HCT116 (cell line): ENCODE measurements at regions not wholly inside any gene's neighbourhood (a gene's known extent, or its start where the extent isn't known, plus 50 kb on each side); places are given as distances from the start of the nearest gene placed in this dataset.

Source experiments
- ATAC-seq: fragments of 200-7000 bp; cut with Tn5 transposase; 2 replicates; pipeline ENCODE4 v1.9.1; 2020; ENCODE audit warnings: mild to moderate bottlenecking, moderate library complexity
- BruUV-seq: library from RNA; stranded (reverse); fragments of 400-500 nt; replicated peaks from 2 replicates; lab custom pipeline; 2021; lab: Mats Ljungman, UMichigan
- CTCF ChIA-PET: fragments of 300-600 bp; sonication (Branson Sonifier 250); formaldehyde crosslinking; loops from one replicate; lab custom pipeline; 2021; ENCODE audit warnings: antibody characterized with exemption; lab: Charles Lee
- POLR2A ChIA-PET: fragments of 300-600, 350-600 bp; sonication (Branson Sonifier 250); formaldehyde crosslinking; loops from one replicate; lab custom pipeline; 2021; ENCODE audit warnings: antibody characterized with exemption; lab: Charles Lee
- RAD21 ChIA-PET, 2 experiments: fragments of 300-600 bp; sonication (Branson Sonifier 250); formaldehyde crosslinking; loops; one replicate each; lab custom pipeline; 2023; ENCODE audit warnings: low total read pairs in 2 of 2; ENCODE audit not compliant: uncharacterized antibody in 2 of 2, unreplicated experiment in 2 of 2, low non-redundant PET in 1 of 2; lab: Charles Lee
- DNase-seq: peaks from one replicate; pipeline ENCODE4 v3.0.0-alpha.2; 2010; ENCODE audit warnings: low read depth, low spot score
- H2AFZ ChIP-seq: fragments of 200-600 bp; shearing (Covaris generic), sonication (generic); 2 replicates; pipeline ENCODE4 v1.6.1; 2017; ENCODE audit warnings: low read depth, mixed run types, mixed read lengths, antibody characterized with exemption, low read length; ENCODE audit not compliant: poor library complexity, severe bottlenecking
- H3K27ac ChIP-seq: 2 replicates; pipeline ENCODE4 v1.5.1; 2012; ENCODE audit warnings: low read depth, low read length
- H3K27me3 ChIP-seq: fragments of 200-600 bp; sonication (generic); 2 replicates; pipeline ENCODE4 v1.6.1; 2016; ENCODE audit warnings: mixed run types, low read length, mixed read lengths; ENCODE audit not compliant: insufficient read depth
- H3K36me3 ChIP-seq, 2 experiments: fragments of 200-500 bp in 1 of 2; fragments of 200-600 bp in 1 of 2; sonication (Bioruptor generic) in 1 of 2; sonication (generic) in 1 of 2; 2 replicates each; pipeline versions ENCODE4 v1.5.1 to v1.6.1; 2014 to 2016; ENCODE audit warnings: low read length in 2 of 2, inconsistent platforms in 1 of 2, mixed read lengths in 1 of 2, mixed run types in 1 of 2; ENCODE audit not compliant: insufficient read depth in 2 of 2, control insufficient read depth in 1 of 2
- H3K4me1 ChIP-seq, 2 experiments: fragments of 200-600 bp in 1 of 2; sonication (generic) in 1 of 2; 2 replicates each; pipeline versions ENCODE4 v1.5.1 to v1.6.1; 2012 to 2017; ENCODE audit warnings: low read length in 2 of 2, inconsistent platforms in 1 of 2, mild to moderate bottlenecking in 1 of 2, mixed read lengths in 1 of 2, mixed run types in 1 of 2, moderate library complexity in 1 of 2; ENCODE audit not compliant: insufficient read depth in 2 of 2, control insufficient read depth in 1 of 2
- H3K4me2 ChIP-seq: fragments of 200-600 bp; sonication (generic); 2 replicates; pipeline ENCODE4 v1.6.1; 2017; ENCODE audit warnings: mixed run types, low read length, mixed read lengths
- H3K4me3 ChIP-seq, 2 experiments: fragments of 200-600 bp in 1 of 2; sonication (generic) in 1 of 2; replicated peaks in 1 of 2; 2 replicates each; pipeline ENCODE4 v1.5.1; 2011 to 2016; ENCODE audit warnings: low read length in 2 of 2, control low read depth in 1 of 2, low read depth in 1 of 2, mild to moderate bottlenecking in 1 of 2, mixed read lengths in 1 of 2, mixed run types in 1 of 2
- H3K79me2 ChIP-seq: fragments of 200-600 bp; sonication (generic); 2 replicates; pipeline ENCODE4 v1.6.1; 2017; ENCODE audit warnings: mild to moderate bottlenecking, mixed run types, low read length, moderate library complexity, mixed read lengths; ENCODE audit not compliant: insufficient read depth
- H3K9ac ChIP-seq: fragments of 200-600 bp; sonication (generic); 2 replicates; pipeline ENCODE4 v1.6.1; 2016; ENCODE audit warnings: low read length, mixed read lengths
- H3K9me2 ChIP-seq: fragments of 200-600 bp; sonication (generic), shearing (Covaris generic); 2 replicates; pipeline ENCODE4 v1.6.1; 2017; ENCODE audit warnings: mixed run types, mild to moderate bottlenecking, moderate library complexity; ENCODE audit not compliant: insufficient read depth
- H3K9me3 ChIP-seq, 2 experiments: fragments of 200-500 bp in 1 of 2; fragments of 200-600 bp in 1 of 2; sonication (Bioruptor generic) in 1 of 2; sonication (generic) in 1 of 2; 2 replicates each; pipeline ENCODE4 v1.6.1; 2014 to 2017; ENCODE audit warnings: low read length in 2 of 2, mixed read lengths in 2 of 2, inconsistent platforms in 1 of 2, low read depth in 1 of 2, mild to moderate bottlenecking in 1 of 2, mixed run types in 1 of 2, moderate library complexity in 1 of 2; ENCODE audit not compliant: control insufficient read depth in 1 of 2, insufficient read depth in 1 of 2
- H4K20me1 ChIP-seq: fragments of 200-600 bp; sonication (generic), shearing (Covaris generic); 2 replicates; pipeline ENCODE4 v1.6.1; 2017; ENCODE audit warnings: mixed run types, mild to moderate bottlenecking, moderate library complexity; ENCODE audit not compliant: insufficient read depth
- CBX3 ChIP-seq: IDR thresholded peaks from 2 replicates; pipeline ENCODE4 v1.6.1; 2012; ENCODE audit warnings: low read depth
- CEBPB ChIP-seq: IDR thresholded peaks from 2 replicates; pipeline ENCODE4 v1.6.1; 2012; ENCODE audit warnings: low read depth
- EGR1 ChIP-seq: IDR thresholded peaks from 2 replicates; pipeline ENCODE4 v1.6.1; 2012; ENCODE audit warnings: low read depth
- ELF1 ChIP-seq: IDR thresholded peaks from 2 replicates; pipeline ENCODE4 v1.6.1; 2012; ENCODE audit warnings: low read depth, borderline replicate concordance
- EZH2 ChIP-seq: fragments of 200-600 bp; sonication (generic); IDR thresholded peaks from 2 replicates; pipeline ENCODE4 v1.6.1; 2017; ENCODE audit warnings: antibody characterized with exemption, mixed run types
- FOSL1 ChIP-seq: IDR thresholded peaks from 2 replicates; pipeline ENCODE4 v1.6.1; 2012; ENCODE audit warnings: low read depth
- POLR2A ChIP-seq: IDR thresholded peaks from 2 replicates; pipeline ENCODE4 v1.7.0; 2011; ENCODE audit warnings: borderline replicate concordance; ENCODE audit not compliant: insufficient read depth, insufficient read length; ENCODE audit errors: extremely low read depth
- POLR2AphosphoS5 ChIP-seq: IDR thresholded peaks from 2 replicates; pipeline ENCODE4 v1.6.1; 2011; ENCODE audit warnings: mild to moderate bottlenecking, low read depth, low read length, moderate library complexity
- RAD21 ChIP-seq: IDR thresholded peaks from 2 replicates; pipeline ENCODE4 v1.6.1; 2012; ENCODE audit warnings: low read depth, mild to moderate bottlenecking
- SIN3A ChIP-seq: IDR thresholded peaks from 2 replicates; pipeline ENCODE4 v1.6.1; 2012; ENCODE audit warnings: low read depth
- SP1 ChIP-seq: IDR thresholded peaks from 2 replicates; pipeline ENCODE4 v1.6.1; 2012; ENCODE audit warnings: low read depth
- YY1 ChIP-seq: IDR thresholded peaks from 2 replicates; pipeline ENCODE4 v1.6.1; 2011; ENCODE audit warnings: low read length, low read depth, moderate library complexity, mild to moderate bottlenecking; ENCODE audit not compliant: insufficient replicate concordance; ENCODE audit errors: extremely low read depth
- ZFX ChIP-seq: fragments of 450-650 bp; IDR thresholded peaks from 2 replicates; pipeline ENCODE4 v1.6.1; 2017
- ZNF274 ChIP-seq: fragments of 200-500 bp; sonication (Bioruptor generic); IDR thresholded peaks from 2 replicates; pipeline ENCODE4 v1.6.1; 2014; ENCODE audit warnings: mild to moderate bottlenecking, low read depth, low read length, inconsistent platforms
- intact Hi-C: fragments of 100-400 bp; cut with micrococcal nuclease; formaldehyde crosslinking; loops from 2 replicates; pipeline ENCODE4 v1.10.0; 2022
- TF ChIP-seq, protein P1 (sequence below), 3 experiments: fragments of 200-600 bp in 1 of 3; sonication (generic) in 1 of 3; IDR thresholded peaks in 2 of 3; conservative IDR thresholded peaks in 1 of 3; 2 replicates each; pipeline ENCODE4 v1.5.1; 2012 to 2017; ENCODE audit warnings: low read depth in 2 of 3, low read length in 2 of 3, antibody characterized with exemption in 1 of 3, borderline replicate concordance in 1 of 3, control low read depth in 1 of 3, mild to moderate bottlenecking in 1 of 3, mixed read lengths in 1 of 3, mixed run types in 1 of 3, moderate library complexity in 1 of 3; ENCODE audit not compliant: insufficient read depth in 1 of 3
- TF ChIP-seq, protein P2 (sequence below): IDR thresholded peaks from 2 replicates; pipeline ENCODE4 v1.6.1; 2011; ENCODE audit warnings: mild to moderate bottlenecking, low read length, moderate library complexity; ENCODE audit not compliant: insufficient replicate concordance; ENCODE audit errors: extremely low read depth

DNA sequence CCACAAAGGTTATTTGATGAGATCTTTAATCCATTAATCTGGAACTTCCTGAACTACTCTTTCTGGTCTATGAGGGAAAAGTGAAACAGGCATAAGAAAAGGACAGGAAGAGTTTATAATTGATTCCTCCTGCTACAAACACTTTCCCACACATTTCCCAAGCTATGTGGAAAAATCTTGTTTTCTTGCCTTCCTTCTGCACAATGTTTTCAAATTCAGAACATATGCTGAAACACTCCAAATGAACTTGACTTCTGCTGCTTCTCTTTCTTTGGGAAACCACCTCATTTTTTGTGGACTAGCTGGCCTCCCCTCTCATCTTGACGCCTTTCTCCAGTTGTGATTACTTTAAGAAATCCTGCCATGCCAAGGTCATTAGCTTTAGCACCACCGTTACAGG lies 100.7 kb upstream of the PTPRG start:
- TF ChIP-seq ZFX (no peak), YY1 (no peak)
- TF ChIP-seq, all 23 proteins: peak for 0
- no peaks in the 10 kb centered on the region for H3K9me3 ChIP-seq
- POLR2A ChIA-PET, result no interaction called here
- H3K4me2 ChIP-seq, result no peak overlapping the region
- no peaks in the 10 kb centered on the region for H3K27me3 ChIP-seq
- no peak overlapping the region for H3K27ac ChIP-seq
- no peaks in the 10 kb centered on the region for H4K20me1 ChIP-seq
- no peaks in the 10 kb centered on the region for H3K79me2 ChIP-seq
- no peak overlapping the region for H3K4me3 ChIP-seq
- no peak for ATAC-seq
- no peaks in the 10 kb centered on the region for H3K36me3 ChIP-seq
- RAD21 ChIA-PET, result no interaction called here
- no peak for DNase-seq
- CTCF ChIA-PET, result no interaction called here
- no TSS peak for BruUV-seq
- H2AFZ ChIP-seq, result no peak overlapping the region
- H3K9ac ChIP-seq, result no peak overlapping the region
- no peaks in the 10 kb centered on the region for H3K4me1 ChIP-seq
- H3K9me2 ChIP-seq, result no peaks in the 10 kb centered on the region
- intact Hi-C loops, result no loop called here

- DNase-seq (no peak), ATAC-seq (no peak)
- no peak overlapping the region for H3K9ac ChIP-seq
- CTCF ChIA-PET, result interaction anchor here (1.4 kb wide), 1 partner anchor 82 kb away, joined by 3 read pairs; no protein-coding TSS in a partner anchor
- intact Hi-C loops, result no loop called here
- no peak overlapping the region for H3K27ac ChIP-seq
- no peaks in the 10 kb centered on the region for H3K9me3 ChIP-seq
- H2AFZ ChIP-seq, result no peak overlapping the region
- H3K36me3 ChIP-seq, result no peaks in the 10 kb centered on the region
- RAD21 ChIA-PET, result no interaction called here
- POLR2A ChIA-PET, result no interaction called here
- no TSS peak for BruUV-seq
- no peaks in the 10 kb centered on the region for H3K79me2 ChIP-seq
- no peaks in the 10 kb centered on the region; the same call in 1 of the 2 replicates for H3K27me3 ChIP-seq
- no peak overlapping the region for H3K4me3 ChIP-seq
- H3K4me2 ChIP-seq, result no peak overlapping the region
- H3K4me1 ChIP-seq, result no peaks in the 10 kb centered on the region
- no peaks in the 10 kb centered on the region for H3K9me2 ChIP-seq
- H4K20me1 ChIP-seq, result no peaks in the 10 kb centered on the region
- TF ChIP-seq CBX3, result no peak
- TF ChIP-seq CEBPB, result no peak
- TF ChIP-seq FOSL1, result no peak
- TF ChIP-seq ZNF274, result no peak
- TF ChIP-seq POLR2AphosphoS5, result no peak
- TF ChIP-seq, protein P1, sequence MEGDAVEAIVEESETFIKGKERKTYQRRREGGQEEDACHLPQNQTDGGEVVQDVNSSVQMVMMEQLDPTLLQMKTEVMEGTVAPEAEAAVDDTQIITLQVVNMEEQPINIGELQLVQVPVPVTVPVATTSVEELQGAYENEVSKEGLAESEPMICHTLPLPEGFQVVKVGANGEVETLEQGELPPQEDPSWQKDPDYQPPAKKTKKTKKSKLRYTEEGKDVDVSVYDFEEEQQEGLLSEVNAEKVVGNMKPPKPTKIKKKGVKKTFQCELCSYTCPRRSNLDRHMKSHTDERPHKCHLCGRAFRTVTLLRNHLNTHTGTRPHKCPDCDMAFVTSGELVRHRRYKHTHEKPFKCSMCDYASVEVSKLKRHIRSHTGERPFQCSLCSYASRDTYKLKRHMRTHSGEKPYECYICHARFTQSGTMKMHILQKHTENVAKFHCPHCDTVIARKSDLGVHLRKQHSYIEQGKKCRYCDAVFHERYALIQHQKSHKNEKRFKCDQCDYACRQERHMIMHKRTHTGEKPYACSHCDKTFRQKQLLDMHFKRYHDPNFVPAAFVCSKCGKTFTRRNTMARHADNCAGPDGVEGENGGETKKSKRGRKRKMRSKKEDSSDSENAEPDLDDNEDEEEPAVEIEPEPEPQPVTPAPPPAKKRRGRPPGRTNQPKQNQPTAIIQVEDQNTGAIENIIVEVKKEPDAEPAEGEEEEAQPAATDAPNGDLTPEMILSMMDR (IDR thresholded peaks at IDR 0.05 in 2 of 3, conservative IDR thresholded peaks at IDR 0.05 in 1 of 3; ENCODE audit: borderline replicate concordance in 1 of 3, insufficient read depth in 1 of 3, low read depth in 2 of 3, low read length in 2 of 3), result no peak
- no peak for TF ChIP-seq SIN3A
- TF ChIP-seq EGR1, result no peak
- no peak for TF ChIP-seq ZFX
- no peak for TF ChIP-seq RAD21
- TF ChIP-seq, protein P2, sequence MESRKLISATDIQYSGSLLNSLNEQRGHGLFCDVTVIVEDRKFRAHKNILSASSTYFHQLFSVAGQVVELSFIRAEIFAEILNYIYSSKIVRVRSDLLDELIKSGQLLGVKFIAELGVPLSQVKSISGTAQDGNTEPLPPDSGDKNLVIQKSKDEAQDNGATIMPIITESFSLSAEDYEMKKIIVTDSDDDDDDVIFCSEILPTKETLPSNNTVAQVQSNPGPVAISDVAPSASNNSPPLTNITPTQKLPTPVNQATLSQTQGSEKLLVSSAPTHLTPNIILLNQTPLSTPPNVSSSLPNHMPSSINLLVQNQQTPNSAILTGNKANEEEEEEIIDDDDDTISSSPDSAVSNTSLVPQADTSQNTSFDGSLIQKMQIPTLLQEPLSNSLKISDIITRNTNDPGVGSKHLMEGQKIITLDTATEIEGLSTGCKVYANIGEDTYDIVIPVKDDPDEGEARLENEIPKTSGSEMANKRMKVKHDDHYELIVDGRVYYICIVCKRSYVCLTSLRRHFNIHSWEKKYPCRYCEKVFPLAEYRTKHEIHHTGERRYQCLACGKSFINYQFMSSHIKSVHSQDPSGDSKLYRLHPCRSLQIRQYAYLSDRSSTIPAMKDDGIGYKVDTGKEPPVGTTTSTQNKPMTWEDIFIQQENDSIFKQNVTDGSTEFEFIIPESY, result no peak
- TF ChIP-seq ELF1, result no peak
- no peak for TF ChIP-seq SP1
- TF ChIP-seq EZH2, result no peak
- no peak for TF ChIP-seq POLR2A
These were observed 98.2 kb upstream of the PTPRG start for GRCh38 chr3:61463191-61463590.
